Upper lobe of left lung (tissue), 4 donors: ENCODE measurements at regions not wholly inside any gene's neighbourhood (a gene's known extent, or its start where the extent isn't known, plus 50 kb on each side); places are given as distances from the start of the nearest gene placed in this dataset.

Source experiments
- CTCF ChIP-seq, 6 experiments: fragments of 450-650 bp in 4 of 6; fragments of 200-600 bp in 2 of 6; sonication (generic) in 2 of 6; IDR thresholded peaks; one replicate each; pipeline ENCODE4 v1.5.1; 2016 to 2019; ENCODE audit warnings: antibody characterized with exemption in 6 of 6
- EP300 ChIP-seq, 4 donors: sonication (generic); formaldehyde crosslinking; IDR thresholded peaks; one replicate each; pipeline ENCODE4 v1.5.1; 2017; ENCODE audit warnings: antibody characterized with exemption in 4 of 4, control low read depth in 2 of 4
- POLR2A ChIP-seq, 4 donors: fragments of 450-650 bp; IDR thresholded peaks; one replicate each; pipeline ENCODE4 v1.5.1; 2016 to 2017; ENCODE audit warnings: antibody characterized with exemption in 4 of 4, mild to moderate bottlenecking in 2 of 4

DNA sequence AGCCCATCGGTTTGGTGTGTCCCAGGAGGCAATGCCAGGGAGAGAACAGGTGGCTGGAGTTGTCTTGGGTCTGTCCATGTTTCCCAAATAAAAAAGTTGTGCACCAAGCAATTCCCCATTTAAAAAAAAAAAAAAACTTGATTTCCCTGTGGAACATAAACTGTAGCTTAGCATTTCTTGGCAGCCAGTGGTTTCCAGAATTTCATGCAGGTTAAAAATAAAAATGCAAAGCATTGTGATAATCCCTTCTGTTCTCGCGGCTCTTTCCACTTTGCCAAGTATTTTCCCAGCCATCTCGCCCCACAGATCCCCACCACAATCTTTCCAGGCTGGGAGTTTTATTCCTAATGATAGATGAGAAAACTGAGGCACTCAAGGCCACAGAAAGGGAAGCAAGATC, 51.4 kb upstream of the MSX1 start:
- TF ChIP-seq POLR2A (IDR thresholded peaks at IDR 0.05): no peak
- no peak for TF ChIP-seq CTCF (IDR thresholded peaks at IDR 0.05)
- no peak for TF ChIP-seq EP300 (IDR thresholded peaks at IDR 0.05)
